EH (cell line): ENCODE measurements at regions not wholly inside any gene's neighbourhood (a gene's known extent, or its start where the extent isn't known, plus 50 kb on each side); places are given as distances from the start of the nearest gene placed in this dataset.
"Not testable (repeated sequence)": the region's sequence is repeated elsewhere in the genome, so short reads cannot be mapped to it uniquely, and the experiment has no call there.

Experiments
- DNase-seq: peaks from one replicate; pipeline ENCODE4 v3.0.0-alpha.2; 2015; ENCODE audit warnings: low read depth

DNA sequence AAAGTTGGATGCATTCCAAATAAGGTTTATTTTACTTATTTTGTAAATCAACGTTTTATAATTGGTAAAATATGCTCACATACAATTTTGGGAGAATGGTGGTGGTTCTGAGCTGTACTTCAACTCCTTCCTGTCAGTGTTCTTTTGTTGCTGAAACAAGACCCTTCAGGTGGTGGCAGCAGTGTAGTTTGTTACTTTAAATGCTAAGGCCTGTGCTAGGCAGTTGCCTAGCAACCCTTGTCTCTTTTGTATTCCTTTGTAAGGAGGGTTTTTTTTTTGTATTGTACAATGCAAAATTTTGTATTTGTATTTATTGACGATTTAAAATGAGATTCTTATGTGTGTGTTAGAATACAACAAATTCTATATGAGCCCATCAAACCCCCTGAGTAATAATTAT is 166.0 kb upstream of the FAM98A start:
- peak; percentile 47 for DNase-seq

DNA sequence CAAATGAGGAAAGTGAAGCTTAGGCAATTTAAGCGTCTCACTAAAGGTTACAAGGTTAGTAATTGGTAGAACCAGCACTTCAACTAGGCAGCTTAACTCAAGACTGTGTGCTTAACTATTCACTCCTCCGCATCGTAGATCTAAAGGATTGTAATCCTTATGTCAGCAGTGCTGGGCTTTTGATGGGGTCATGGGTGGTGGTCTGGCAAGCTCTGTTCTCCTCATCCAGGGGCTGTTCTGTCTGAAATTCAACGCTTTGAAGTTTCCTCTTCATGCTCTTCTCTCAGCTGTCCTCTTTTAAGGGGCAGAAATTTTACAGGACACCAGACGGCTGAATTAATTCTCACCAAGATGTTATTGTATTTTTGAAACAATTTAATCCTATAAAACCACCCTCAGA is 165.5 kb upstream of the FAM98A start:
- DNase-seq, result no peak

DNA sequence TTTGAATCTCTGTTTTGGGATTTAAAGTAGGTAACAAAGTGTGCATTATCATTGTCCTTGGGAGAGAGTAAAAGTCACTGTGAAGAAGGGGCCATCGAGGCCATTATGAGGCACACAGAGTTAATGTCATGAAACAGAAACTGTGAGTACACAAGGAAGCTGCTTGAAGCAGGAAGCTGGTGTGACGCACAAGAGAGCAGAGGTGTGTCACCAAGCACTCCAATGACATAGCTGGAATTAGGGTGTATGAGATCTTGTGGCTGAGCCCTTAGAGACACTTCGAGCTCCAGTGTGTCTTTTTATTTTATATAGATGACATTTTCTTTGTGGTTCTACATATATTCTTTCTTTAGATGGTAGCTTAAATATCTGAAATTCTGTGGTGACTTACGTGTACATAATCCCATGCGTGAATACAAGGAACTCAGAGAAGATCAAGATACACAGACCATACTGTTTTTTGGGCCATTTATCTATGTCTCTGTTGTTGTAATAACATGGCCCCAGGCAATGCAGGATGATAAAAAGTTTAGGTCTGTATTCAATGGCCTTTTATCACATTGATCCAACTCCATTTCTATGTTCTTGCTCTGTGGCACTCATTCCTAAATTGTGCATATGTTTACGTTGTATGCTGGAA is 164.7 kb upstream of the FAM98A start:
- no peak for DNase-seq

DNA sequence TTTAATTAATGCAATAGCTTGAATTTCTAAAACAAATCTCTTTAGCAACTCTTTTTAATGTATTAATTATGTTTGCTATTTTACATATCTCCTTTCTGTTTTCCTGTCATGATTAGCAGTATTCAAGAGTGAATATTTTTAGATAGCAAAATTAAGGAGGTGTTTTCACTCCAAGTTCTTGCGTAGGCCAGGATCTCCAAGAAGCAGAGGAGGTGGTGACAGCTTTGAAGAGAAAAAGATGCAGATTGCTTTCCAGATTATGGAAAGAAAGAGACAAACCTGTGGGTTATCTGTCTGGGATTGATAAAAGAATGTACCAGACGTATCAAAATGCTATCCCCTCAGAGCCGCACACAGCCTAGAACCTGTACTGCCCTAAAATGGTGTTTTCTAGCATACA is 163.5 kb upstream of the FAM98A start:
- no peak for DNase-seq

GRCh38 chr2:33746208-33746800 is 147.2 kb upstream of the FAM98A start:
- peak; percentile 5 for DNase-seq

- no peak for DNase-seq
Measured at GRCh38 chr2:33735096-33735495, 136.0 kb upstream of the FAM98A start.

DNA sequence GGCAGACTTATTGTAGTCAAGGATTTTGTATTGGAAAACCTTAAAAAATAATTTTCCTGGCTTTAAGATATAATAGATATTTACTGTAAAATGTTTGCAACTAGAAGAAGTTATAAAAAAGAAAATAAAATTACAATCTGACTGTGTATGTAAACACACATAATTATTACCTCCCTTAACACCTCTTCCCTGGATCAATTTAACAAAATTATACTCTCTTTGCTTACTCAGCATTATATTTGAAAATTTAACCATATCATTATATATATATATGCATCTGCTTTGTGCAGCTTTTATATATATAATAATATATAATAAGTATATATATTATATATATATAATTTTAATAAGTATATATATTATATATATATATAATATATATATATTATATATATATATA is 131.7 kb upstream of the FAM98A start:
- no peak for DNase-seq

- DNase-seq, result no peak
Measured at GRCh38 chr2:33730193-33730592, 131.1 kb upstream of the FAM98A start.

DNA sequence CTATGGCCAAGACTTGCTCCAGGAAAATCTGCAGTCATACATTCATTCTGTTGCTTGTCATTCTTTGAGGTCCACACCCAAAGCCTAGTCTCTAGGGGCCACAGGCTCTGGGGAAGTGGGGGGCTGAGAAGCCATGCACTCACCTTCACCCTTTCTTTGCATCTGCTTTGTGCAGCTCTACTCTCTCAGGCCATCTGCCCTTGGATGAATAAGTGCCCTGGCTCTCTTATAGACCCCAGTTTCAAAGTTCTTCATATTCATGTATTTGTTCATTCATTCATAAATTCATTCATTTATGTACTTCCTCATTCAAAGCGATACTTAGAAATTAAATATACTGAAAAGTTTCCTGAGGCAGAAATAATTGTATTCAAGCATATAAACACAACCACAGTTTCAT is 130.3 kb upstream of the FAM98A start:
- no peak for DNase-seq

DNA sequence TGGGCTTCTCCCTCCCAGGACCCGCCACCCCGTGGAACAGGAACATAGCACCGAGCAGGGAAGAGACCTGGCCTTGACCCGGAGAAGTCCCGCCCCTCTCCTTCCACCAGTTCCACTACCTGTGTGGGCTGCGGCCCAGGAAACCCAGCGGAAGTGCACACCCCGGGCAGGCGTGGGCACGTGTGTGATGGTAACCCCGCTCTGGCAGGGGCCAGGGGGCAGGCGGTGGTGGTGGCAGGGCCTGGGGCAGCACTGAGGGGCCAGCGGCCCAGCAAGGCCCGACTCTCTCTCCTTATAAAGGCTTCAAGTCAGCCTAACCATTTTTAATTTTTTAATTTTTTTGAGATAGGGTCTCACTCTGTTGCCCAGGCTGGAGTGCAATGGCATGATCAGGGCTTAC is 129.0 kb upstream of the FAM98A start:
- DNase-seq, result no peak

GRCh38 chr2:33727361-33728032 is 128.4 kb upstream of the FAM98A start:
- no peak for DNase-seq

DNA sequence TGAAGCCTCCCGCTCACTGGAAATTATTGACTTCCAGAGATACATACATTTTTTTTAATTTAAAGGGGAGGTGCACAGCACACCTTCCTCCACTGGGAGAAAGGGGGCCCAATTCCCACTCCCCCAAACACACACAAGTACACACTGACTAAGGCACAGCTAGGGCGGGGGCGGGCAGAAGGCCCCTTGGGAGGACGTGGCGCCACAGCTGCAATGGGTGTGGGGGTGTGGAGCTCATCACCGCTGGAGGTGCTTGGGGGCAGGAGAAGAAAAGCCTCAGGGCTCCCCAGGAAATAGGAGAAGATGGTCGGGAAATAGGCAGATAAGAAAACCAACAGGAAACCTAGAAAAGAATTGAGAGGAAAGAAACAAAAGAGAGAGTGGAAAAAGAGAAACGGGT is 127.3 kb upstream of the FAM98A start:
- DNase-seq, result no peak

- no peak for DNase-seq
Measured at GRCh38 chr2:33723329-33723728, 124.2 kb upstream of the FAM98A start.

GRCh38 chr2:33719067-33719466 is 120.0 kb upstream of the FAM98A start:
- DNase-seq, result no peak

DNA sequence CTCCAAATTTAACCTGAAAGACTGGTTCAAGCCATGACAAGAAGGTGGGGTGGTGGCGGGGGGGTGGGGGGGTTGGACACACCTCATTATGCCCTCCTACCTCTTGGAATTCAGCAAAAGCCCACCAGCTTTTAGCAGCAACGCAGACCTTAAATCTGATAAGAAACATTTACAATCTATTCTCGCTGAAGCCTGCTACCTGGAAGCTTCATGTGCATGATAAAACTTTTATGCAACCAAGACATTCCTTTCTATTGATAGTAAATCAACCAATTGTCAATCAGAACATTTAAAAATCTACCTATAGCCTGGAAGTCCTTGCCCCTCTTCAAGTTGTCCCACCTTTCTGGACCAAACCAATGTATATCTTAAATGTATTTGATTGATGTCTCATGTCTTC is 113.6 kb upstream of the FAM98A start:
- no peak for DNase-seq

DNA sequence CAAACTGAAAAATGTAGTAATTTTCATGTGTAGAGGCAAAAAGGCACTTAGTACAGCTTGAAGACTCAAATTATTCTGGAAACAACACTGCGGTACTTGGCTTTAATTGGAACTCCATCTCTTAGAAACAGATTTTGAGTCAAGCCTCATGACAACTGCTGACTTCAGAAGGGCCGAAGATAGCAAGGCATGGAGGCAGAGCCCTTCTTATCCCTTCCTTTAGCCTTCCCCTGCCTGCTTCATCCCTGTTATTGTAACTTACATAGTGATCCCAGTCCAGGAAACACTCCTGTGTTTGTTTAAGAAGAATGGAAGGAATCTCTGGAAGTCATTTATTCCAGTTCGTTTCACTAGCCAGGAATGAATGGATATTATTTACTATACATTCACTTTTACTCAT is 110.9 kb upstream of the FAM98A start:
- peak; percentile 7 for DNase-seq

- no peak for DNase-seq
Measured at GRCh38 chr2:33707312-33707711, 108.2 kb upstream of the FAM98A start.

- DNase-seq, result no peak
Measured at GRCh38 chr2:33706410-33706809, 107.3 kb upstream of the FAM98A start.

GRCh38 chr2:33704406-33704855 is 105.3 kb upstream of the FAM98A start:
- DNase-seq, result no peak

GRCh38 chr2:33696234-33696633 is 97.1 kb upstream of the FAM98A start:
- DNase-seq, result no peak

- no peak for DNase-seq
Measured at GRCh38 chr2:33694904-33695303, 95.8 kb upstream of the FAM98A start.

- DNase-seq, result not testable (repeated sequence)
Measured at GRCh38 chr2:33690686-33691085, 91.6 kb upstream of the FAM98A start.

DNA sequence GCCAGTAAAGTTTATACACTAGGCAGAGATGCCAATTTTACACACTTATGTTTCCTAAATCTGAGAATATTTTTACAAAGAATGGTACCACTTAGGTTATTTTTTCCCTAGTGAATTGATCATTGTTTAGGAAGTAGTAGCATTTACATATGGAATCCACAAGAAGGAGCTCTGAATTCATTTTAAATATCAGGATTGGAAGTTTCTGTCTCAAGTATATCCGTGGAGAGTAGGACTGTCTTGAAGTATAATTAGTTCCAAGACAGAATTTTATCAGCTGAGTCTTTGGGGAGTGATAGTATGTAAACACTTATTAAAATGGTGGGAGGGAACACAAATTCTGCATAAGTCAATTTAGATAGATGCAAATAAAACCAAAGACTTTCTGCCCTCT is 82.3 kb upstream of the FAM98A start:
- peak; percentile 39 for DNase-seq
